GM18505 (cell line): ENCODE measurements at regions not wholly inside any gene's neighbourhood (a gene's known extent, or its start where the extent isn't known, plus 50 kb on each side); places are given as distances from the start of the nearest gene placed in this dataset.

Experiments used
- ATAC-seq: cut with Tn5 transposase; IDR thresholded peaks from one replicate; pipeline ENCODE4 v1.9.1; 2021; ENCODE audit not compliant: unreplicated experiment
- POLR2A ChIP-seq: IDR thresholded peaks from 4 replicates; pipeline ENCODE4 v1.6.1; 2011; ENCODE audit warnings: borderline replicate concordance; ENCODE audit not compliant: insufficient read depth, insufficient read length; ENCODE audit errors: extremely low read depth

GRCh38 chr20:24106150-24106800 lies 117.7 kb upstream of the GGTLC1 start:
- TF ChIP-seq POLR2A = no peak
- no peak for ATAC-seq

- no peak for ATAC-seq
- no peak for TF ChIP-seq POLR2A
Measured at GRCh38 chr20:24102749-24103333, 114.3 kb upstream of the GGTLC1 start.

GRCh38 chr20:24102290-24102689 lies 113.7 kb upstream of the GGTLC1 start:
- TF ChIP-seq POLR2A = no peak
- no peak for ATAC-seq

- no peak for TF ChIP-seq POLR2A
- ATAC-seq = peak; percentile 74
Measured at GRCh38 chr20:24100370-24101011, 111.9 kb upstream of the GGTLC1 start.

- no peak for TF ChIP-seq POLR2A
- no peak for ATAC-seq
Measured at GRCh38 chr20:24098886-24099285, 110.3 kb upstream of the GGTLC1 start.

GRCh38 chr20:24097506-24098245 lies 109.1 kb upstream of the GGTLC1 start:
- TF ChIP-seq POLR2A = no peak
- no peak for ATAC-seq

- no peak for TF ChIP-seq POLR2A
- ATAC-seq = no peak
Measured at GRCh38 chr20:24096864-24097450, 108.4 kb upstream of the GGTLC1 start.

- TF ChIP-seq POLR2A = no peak
- ATAC-seq = no peak
Measured at GRCh38 chr20:24096264-24096663, 107.7 kb upstream of the GGTLC1 start.

- TF ChIP-seq POLR2A = no peak
- no peak for ATAC-seq
Measured at GRCh38 chr20:24095756-24096155, 107.2 kb upstream of the GGTLC1 start.

- ATAC-seq = no peak
- no peak for TF ChIP-seq POLR2A
Measured at GRCh38 chr20:24095303-24095702, 106.7 kb upstream of the GGTLC1 start.

- ATAC-seq = no peak
- TF ChIP-seq POLR2A = no peak
Measured at GRCh38 chr20:24089576-24089975, 101.0 kb upstream of the GGTLC1 start.

- no peak for TF ChIP-seq POLR2A
- no peak for ATAC-seq
Measured at GRCh38 chr20:24086121-24086520, 97.5 kb upstream of the GGTLC1 start.

- ATAC-seq = no peak
- no peak for TF ChIP-seq POLR2A
Measured at GRCh38 chr20:24084281-24084680, 95.7 kb upstream of the GGTLC1 start.
